AG04449 (cell line): ENCODE measurements at regions not wholly inside any gene's neighbourhood (a gene's known extent, or its start where the extent isn't known, plus 50 kb on each side); places are given as distances from the start of the nearest gene placed in this dataset.

Source experiments
- CTCF ChIA-PET: fragments of 350-600 bp; formaldehyde crosslinking; extraction: SDS; loops from one replicate; lab custom pipeline; 2021; ENCODE audit warnings: antibody characterized with exemption; lab: Yijun Ruan, JAX
- POLR2A ChIA-PET: fragments of 400-600, 350-600 bp; formaldehyde crosslinking; extraction: SDS; loops from one replicate; lab custom pipeline; 2020; ENCODE audit warnings: antibody characterized with exemption, inconsistent platforms; lab: Yijun Ruan, JAX
- DNase-seq: peaks from one replicate; pipeline ENCODE4 v3.0.0-alpha.2; 2010; ENCODE audit warnings: low read depth, low spot score
- H3K4me3 ChIP-seq: 2 replicates; pipeline ENCODE4 v1.5.1; 2011; ENCODE audit warnings: low read depth, mild to moderate bottlenecking, control low read depth, low read length
- TF ChIP-seq, protein P1 (sequence below): IDR thresholded peaks from one replicate; pipeline ENCODE4 v1.5.1; 2011; ENCODE audit warnings: mild to moderate bottlenecking, moderate library complexity, low read length, control low read depth, inconsistent platforms; ENCODE audit not compliant: insufficient read depth; ENCODE audit errors: missing control alignments

DNA sequence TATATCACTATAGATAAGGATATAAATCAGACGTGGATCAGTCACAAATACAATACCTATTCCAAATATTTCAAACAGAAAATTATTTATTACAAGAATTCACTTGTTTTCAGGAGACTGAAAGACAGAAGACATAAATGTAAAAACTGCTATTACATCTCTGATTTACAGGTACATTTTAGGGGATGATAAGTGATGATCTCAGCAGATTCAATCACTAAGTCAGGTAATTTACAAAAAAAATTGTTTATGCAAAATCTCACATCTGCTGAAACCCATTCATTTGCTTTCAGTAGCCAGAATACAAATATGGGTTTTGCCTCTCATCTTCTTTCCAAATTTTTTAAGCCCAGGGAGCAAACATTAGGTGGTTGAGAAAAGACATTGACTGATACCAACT is 1648.4 kb upstream of the RAG2 start:
- ChIA-PET CTCF (no interaction called here), POLR2A (no interaction called here)

DNA sequence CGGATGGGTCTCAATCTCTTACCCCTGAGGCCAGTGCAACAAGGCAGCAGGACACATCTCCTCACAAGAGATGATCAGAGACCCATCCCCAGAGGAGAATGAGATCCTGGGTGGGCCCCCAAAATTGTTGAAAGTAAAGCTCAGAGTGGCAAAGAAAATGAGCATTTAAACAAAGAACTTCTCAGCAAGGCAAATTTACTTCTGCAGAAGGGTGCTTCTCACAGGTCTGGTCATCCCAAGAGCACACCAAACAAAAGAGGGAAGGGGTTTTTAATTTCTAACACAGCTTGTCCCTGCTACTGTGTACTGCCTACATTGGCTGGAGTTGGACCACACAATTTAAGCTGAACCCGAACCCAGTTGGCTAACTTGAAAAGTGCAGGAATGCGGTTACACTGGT is 1628.6 kb upstream of the RAG2 start:
- no peak overlapping the region for H3K4me3 ChIP-seq
- ChIA-PET CTCF (no interaction called here), POLR2A (no interaction called here)
- no peak for DNase-seq
- TF ChIP-seq, protein P1, sequence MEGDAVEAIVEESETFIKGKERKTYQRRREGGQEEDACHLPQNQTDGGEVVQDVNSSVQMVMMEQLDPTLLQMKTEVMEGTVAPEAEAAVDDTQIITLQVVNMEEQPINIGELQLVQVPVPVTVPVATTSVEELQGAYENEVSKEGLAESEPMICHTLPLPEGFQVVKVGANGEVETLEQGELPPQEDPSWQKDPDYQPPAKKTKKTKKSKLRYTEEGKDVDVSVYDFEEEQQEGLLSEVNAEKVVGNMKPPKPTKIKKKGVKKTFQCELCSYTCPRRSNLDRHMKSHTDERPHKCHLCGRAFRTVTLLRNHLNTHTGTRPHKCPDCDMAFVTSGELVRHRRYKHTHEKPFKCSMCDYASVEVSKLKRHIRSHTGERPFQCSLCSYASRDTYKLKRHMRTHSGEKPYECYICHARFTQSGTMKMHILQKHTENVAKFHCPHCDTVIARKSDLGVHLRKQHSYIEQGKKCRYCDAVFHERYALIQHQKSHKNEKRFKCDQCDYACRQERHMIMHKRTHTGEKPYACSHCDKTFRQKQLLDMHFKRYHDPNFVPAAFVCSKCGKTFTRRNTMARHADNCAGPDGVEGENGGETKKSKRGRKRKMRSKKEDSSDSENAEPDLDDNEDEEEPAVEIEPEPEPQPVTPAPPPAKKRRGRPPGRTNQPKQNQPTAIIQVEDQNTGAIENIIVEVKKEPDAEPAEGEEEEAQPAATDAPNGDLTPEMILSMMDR, result no peak

More for the DNA sequence above, 1648.4 kb upstream of the RAG2 start:
- TF ChIP-seq, protein P1, result no peak
- no peak for DNase-seq
- no peak overlapping the region for H3K4me3 ChIP-seq

DNA sequence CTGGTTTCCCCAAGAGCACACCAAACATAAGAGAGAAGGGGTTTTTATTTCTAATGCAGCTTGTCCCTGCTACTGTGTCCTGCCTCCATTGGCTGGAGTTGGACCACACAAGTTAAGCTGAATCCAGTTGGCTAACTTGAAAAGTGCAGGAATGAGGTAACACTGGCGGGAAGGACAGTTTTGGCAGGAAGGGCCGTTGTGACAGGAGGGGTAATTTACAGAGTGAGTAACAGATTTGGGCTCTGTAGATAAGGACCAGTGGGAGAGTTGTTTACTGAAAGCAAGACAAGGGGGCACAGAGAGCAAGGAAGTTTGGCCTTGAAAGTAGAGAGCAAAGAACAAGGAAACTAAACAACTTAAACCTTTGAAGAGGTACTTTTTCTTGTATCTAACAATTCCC is 1623.3 kb upstream of the RAG2 start:
- ChIA-PET POLR2A (no interaction called here), CTCF (no interaction called here)
- no peak for DNase-seq
- TF ChIP-seq, protein P1, result no peak
- no peak overlapping the region for H3K4me3 ChIP-seq

DNA sequence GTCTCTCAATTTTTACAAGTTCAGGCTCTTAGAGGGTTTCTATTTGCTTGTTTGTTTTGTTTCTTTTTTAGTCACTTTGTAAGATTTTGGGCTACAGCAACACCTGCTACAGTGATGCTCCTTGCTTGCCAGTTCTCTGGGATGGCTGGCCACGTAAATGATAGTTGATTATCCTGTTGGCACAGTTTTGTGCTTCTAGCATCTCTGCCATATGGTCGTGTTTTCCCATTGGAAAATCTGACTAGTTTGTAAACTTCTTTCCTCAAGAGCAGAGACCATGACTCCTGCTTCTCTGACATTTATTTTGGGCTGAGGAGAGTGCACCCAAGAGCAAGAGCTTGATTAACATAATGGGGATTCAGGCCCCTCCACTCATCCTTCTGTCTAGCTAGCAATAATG is 1621.6 kb upstream of the RAG2 start:
- ChIA-PET CTCF (no interaction called here), POLR2A (no interaction called here)
- TF ChIP-seq, protein P1, result no peak
- no peak overlapping the region for H3K4me3 ChIP-seq
- DNase-seq, result no peak

DNA sequence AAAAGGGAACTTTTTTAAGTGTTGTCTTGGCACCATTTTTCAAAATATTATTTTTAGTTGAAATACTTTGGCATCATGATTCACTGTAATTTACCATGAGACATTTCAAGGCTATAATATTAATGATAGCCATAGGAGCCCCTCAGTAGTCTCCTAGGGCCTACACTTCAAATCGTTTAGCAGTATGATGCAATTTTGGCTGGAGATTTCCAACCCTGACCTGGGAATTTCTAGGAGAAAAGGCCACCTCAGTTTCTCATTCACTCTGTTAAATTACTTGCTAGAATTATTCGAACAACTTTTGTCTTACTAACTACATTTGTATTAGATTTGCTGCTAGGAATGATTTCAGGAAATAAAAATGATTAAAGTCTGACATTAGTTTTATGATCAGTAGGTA is 1610.9 kb upstream of the RAG2 start:
- H3K4me3 ChIP-seq, result no peak overlapping the region
- ChIA-PET POLR2A (no interaction called here), CTCF (no interaction called here)
- DNase-seq, result no peak
- TF ChIP-seq, protein P1, result no peak

DNA sequence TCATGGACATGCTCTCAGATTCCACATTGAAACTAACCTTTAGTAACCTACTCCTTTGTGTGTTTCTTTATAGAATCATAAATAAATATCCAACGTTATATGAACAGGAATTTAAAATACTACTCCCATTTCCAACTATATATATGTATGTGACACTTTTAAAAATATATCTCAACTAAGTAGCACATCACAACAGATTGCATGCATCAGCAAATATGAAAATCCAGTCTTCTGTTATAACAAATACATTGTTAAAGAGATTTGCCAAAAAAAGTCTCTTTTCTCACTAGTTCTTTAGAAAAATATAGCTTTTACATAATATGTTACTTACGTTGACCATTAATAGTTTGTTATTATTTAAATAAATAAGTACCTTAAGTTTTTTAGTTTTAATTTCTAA is 1608.6 kb upstream of the RAG2 start:
- CTCF ChIA-PET, result no interaction called here
- DNase-seq, result no peak
- H3K4me3 ChIP-seq, result no peak overlapping the region
- POLR2A ChIA-PET, result no interaction called here
- TF ChIP-seq, protein P1, result no peak

DNA sequence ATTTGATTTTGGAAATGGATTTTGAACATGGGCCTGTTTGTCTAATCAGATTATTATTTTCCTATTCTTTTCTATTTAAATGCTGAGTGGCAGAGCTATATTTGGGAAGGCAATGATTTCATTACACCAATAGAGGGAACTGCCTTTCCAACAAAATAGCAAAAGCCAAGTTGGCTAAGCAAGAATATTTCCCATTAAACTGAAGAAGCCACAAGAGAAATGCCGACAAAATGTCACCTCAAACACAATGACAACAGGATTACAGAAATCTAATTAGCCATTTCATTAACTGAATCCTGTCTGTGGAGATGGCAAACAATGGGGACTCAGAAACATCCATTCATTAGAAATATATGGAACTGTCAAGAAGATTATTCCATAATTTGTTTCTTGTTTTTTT is 1593.1 kb upstream of the RAG2 start:
- TF ChIP-seq, protein P1, result no peak
- H3K4me3 ChIP-seq, result no peak overlapping the region
- no peak for DNase-seq
- ChIA-PET POLR2A (no interaction called here), CTCF (no interaction called here)
